Activated CD4-positive, alpha-beta T cell treated with anti-CD3 and anti-CD28 coated beads, Interleukin-10, Interleukin-2, amounts not matched to agents 100 ng/mL and 50 ng/mL, durations not matched to agents 16 hours and 8 hours (primary cell): ENCODE measurements at regions not wholly inside any gene's neighbourhood (a gene's known extent, or its start where the extent isn't known, plus 50 kb on each side); places are given as distances from the start of the nearest gene placed in this dataset.

Source experiments
- DNase-seq: peaks from one replicate; pipeline ENCODE4 v3.0.0-alpha.2; 2020

DNA sequence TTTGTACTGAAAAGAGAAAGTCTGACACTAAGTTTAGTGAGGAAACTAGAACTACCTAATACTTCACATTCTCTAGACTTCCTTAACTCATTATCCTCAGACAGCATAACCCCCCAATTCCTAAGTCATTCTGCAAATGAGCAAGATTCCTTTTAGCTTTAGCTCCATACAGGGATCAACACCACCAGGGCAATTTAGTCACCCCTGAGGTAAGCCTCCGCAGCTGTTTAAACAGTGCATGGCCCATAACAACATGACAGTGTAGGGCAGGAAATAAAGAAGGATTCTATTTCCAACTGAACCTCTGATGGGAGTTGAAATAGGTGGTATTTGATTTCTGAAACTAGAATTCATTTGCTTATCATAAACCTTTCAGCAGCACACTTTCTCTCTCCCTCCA lies 112.8 kb upstream of the DKK2 start:
- DNase-seq = no peak

GRCh38 chr4:107147873-107148272 lies 111.8 kb upstream of the DKK2 start:
- DNase-seq = no peak

GRCh38 chr4:107138433-107138832 lies 102.3 kb upstream of the DKK2 start:
- no peak for DNase-seq

DNA sequence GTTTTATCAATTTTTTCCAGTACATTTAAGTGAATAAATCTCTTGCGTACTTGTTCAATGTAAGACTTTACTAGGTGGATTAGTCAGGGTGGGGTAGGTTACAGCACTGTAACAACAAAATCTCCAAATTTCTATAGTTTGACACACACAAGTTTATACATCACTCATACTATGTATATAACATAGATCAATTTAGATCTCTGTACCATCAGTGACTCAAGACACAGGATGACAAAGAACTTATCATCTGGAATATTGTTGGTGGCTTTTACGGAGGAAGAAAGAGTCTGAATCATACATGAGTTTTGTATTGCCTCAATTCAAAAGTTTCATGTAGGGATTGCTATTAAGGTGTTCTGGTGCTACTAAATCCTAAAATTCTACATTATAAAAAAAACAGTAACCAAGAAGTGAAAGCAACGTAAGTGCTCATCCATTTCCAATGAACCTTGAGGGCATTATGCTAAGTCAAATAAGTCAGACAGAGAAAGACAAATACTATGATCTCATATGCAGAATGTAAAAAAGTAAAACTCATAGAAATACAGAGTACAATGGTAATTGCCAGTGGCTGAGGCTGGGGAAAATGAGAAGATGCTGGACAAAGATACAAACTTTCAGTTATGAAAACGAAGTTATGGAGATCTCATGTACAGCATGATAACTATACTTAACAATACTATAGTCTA lies 98.0 kb upstream of the DKK2 start:
- DNase-seq = no peak

- DNase-seq = no peak
These were observed 95.2 kb upstream of the DKK2 start for GRCh38 chr4:107131295-107131694.

GRCh38 chr4:107130157-107130556 lies 94.0 kb upstream of the DKK2 start:
- no peak for DNase-seq

DNA sequence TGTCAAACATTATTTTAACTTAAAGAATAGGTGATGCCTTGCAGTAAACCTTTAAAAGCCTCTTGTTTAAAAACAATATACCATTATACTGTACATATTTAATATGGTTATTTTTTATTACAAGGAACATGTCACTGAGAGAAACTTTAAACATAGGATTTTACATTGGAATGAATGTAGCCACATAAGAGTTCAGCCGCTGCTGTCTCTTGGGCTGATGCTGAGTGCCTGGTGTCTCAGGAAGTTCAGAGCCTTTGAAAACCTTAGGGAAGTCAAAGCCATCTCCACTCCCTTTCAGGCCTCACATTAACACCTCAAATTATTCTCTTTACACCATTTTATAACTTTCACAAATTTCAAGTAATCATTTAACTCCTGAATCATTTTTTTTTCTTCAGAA lies 93.5 kb upstream of the DKK2 start:
- no peak for DNase-seq

- no peak for DNase-seq
These were observed 93.0 kb upstream of the DKK2 start for GRCh38 chr4:107129076-107129475.

GRCh38 chr4:107128116-107128515 lies 92.0 kb upstream of the DKK2 start:
- DNase-seq = no peak

DNA sequence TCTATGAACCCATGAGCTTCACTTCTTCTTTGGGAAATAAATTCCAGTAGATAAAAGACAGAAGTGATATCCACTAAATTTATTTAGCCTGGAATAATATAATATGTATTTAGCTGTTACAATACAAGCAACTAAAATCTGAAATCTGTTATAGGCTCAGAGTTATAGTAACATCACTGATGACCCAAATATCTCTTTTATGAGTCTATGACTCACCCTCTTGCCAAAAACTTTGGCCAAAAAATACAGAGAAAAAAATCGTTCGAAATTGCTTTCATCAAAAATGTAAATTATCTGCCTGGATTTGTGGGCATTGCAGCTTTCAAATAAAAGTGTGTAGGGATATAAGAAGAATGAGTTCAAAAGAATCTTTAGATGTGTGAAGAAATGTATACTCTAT lies 89.4 kb upstream of the DKK2 start:
- no peak for DNase-seq

GRCh38 chr4:107122736-107123135 lies 86.6 kb upstream of the DKK2 start:
- DNase-seq = no peak

DNA sequence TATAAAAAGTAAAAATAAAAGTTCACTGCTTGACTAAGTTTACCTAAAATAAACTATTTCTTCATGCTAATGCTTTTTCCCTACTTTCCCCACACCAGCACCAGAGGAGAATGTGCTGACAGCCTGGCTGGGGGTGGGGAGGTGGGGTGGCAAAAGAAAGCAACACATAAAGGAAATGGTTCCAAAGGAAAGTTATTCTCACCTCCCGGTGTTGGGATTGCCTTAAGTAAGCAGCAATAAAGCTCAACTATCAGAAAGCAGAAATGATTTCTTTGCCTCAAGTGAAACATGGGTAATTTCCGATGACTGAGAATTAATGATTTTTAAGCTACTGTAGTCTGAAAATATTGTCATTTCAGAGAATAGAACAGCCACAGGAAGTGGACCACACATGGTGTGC lies 84.5 kb upstream of the DKK2 start:
- DNase-seq = no peak

GRCh38 chr4:107117726-107118125 lies 81.6 kb upstream of the DKK2 start:
- no peak for DNase-seq

DNA sequence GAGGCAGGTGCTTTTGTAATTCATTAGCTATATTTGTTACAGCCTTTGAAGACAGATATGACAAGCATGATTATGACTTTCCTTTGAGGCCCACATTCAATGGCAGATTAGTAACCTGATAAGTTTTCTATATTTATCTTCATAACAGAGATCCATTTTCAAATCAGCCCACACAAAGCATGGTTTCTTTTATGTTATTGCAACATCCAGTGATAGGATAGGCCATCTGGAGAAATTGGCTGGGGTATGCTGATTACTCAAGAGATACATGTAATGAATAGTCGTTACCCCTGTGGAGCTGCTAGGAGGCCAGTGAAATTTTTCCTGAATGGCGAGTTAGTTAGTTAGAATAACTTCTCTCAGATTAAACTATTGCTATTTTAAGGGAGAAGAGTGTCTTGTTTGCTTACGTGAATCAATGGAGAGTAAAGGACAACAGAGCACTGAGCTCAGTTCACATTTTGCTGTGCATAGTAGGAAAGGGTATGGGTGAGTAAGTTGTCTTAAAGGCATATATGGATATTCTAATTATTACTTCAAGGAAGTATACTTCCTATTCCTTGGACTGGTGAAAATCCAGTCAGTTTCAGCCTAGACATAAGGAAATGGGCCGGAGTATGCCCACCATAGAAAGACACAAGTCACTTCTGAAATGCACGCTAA lies 79.2 kb upstream of the DKK2 start:
- no peak for DNase-seq

DNA sequence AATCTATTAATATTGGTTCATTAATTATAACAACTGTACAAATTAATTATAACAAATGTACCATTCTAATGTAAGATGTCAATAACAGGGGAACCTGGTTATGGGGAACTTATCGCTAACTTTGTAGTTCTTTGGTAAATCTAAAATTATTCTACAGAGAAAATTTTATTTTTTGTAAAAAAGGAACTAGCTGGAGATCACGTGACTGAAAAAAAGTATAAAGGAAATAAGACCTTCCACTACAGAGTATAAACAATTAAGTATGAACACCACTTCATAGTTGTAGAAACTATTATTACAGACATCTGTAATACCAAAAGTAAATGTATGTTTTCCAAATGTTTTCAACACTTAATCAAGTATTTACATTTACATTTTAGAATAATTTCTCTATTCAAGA lies 77.9 kb upstream of the DKK2 start:
- DNase-seq = no peak

DNA sequence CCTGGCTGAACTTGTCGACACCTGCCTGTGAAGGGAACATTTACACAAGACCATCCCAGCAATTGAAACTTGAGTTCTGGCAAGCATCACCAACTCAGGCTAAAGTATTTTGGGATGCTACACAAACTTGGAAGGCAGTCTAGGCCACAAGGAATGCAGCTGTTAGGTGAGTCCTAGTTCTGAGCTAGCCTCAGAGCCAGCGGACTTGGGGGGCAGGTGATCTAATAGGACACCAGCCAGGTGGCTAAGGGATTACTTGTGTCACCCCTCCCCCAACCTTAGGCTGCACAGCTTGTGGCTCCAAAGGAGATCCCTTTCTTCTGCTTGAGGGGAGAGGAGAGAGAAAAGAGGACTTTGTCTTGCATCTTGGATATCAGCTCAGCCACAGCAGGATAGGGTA lies 62.3 kb upstream of the DKK2 start:
- no peak for DNase-seq

DNA sequence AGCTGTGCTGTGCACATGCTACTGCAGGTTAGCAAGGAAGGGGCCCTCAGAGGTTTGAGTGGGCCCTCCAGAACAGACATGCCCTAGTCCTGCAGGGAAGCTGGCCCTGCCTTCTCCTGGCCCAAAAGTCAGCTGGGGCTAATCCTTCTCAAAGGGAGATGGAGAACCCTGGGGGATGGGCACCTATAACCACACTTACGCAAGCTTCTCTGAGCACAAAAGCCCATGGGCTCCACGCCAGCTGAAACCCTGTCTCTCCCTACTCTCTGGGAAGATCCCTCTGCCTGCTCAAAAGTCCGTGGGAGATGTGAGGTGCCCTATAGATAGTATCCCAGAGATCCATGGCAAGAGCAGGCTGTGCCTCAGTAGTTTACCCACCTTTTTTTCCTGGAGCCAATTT lies 58.9 kb upstream of the DKK2 start:
- DNase-seq = no peak

DNA sequence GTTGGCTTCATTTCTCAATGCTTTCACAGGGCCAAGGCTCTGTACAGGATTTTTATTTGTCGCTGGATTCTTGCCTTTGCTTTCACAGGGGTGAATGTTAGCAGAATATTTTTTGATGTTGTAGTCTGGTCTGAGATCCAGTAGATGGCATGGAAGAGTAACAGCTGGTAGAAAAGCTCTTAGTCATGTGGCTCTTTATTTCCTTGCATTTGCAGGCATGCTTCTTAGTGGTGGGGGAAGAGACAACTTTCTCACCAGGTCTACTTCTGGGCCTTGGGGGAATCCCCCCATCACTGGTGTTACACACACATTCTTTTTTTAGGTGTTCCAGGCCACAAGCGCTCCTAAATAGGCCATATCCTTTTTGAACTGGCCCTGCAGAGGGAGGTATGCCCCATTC lies 58.2 kb upstream of the DKK2 start:
- peak; percentile 1 for DNase-seq
